Retinal pigment epithelial cell (primary cell): ENCODE measurements at regions not wholly inside any gene's neighbourhood (a gene's known extent, or its start where the extent isn't known, plus 50 kb on each side); places are given as distances from the start of the nearest gene placed in this dataset.

Experiments
- DNase-seq: peaks from one replicate; pipeline ENCODE4 v3.0.0-alpha.2; 2010; ENCODE audit warnings: low read depth
- H3K4me3 ChIP-seq: 2 replicates; pipeline ENCODE4 v1.5.1; 2011; ENCODE audit warnings: mild to moderate bottlenecking, low read length, control low read depth, moderate library complexity
- CTCF ChIP-seq: conservative IDR thresholded peaks from 2 replicates; pipeline ENCODE4 v1.5.1; 2011; ENCODE audit warnings: low read depth, low read length, control low read depth, inconsistent platforms

DNA sequence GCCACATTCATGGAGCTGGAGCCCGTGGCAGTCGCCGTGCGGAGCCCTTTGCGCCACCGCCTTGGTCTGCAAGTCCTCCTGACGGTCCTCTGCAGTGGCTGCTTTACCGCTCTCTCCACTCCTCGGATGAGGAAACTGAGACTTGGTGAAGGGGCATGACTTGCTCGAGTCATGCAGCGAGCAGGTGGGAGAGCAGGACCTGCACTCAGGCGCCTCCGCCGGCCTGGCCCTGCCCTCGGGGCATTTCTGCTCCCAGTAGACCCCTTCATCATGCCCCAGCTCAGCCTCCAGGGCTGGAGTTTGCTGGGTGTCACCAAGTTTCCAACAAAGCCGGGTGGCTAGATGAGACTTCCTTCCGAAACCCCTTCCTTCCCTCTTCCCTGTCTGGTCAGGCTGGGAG, 100.0 kb upstream of the TARDBP start:
- DNase-seq = no peak
- H3K4me3 ChIP-seq = no peak overlapping the region
- TF ChIP-seq CTCF = no peak

DNA sequence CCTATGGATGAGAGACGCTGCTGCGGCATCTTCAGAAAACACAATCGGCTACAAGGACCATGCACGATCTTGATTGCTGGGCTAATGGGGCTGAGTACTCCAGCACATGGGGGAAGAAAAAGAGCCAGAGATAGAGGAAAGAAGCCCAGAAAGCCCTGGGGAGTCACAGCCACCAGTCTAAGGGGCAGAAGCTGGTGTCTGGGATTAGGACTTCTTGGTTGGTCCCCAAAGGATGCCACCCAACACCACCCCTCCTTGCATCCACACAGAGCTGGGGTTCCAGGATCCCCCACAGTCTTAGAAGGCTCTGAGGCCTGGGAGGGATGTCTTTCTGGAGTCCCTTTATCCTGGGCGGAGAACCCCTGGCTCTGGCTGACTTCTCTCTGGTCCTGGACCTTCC, 98.4 kb upstream of the TARDBP start:
- DNase-seq = no peak
- no peak overlapping the region for H3K4me3 ChIP-seq
- no peak for TF ChIP-seq CTCF

DNA sequence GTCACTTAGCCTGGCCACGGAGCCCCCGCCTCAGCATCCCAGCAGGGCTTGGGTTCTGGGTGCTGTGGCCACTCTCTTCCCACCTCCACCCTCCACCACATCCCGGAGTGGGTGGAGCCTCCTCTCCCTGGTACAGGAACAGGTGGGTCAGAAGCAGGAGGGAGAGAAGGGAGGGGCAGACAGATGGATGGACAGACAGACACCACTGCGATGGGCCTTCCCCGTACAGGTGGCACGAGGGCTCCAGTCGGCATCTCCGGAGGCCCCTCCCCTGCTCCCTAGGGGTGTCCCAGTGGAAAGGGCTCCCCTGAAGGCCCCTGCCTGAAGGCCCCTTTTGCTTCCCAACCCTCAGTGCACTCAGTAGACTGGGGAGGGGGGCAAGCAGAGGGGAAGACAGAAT, 96.9 kb upstream of the TARDBP start:
- no peak for TF ChIP-seq CTCF
- H3K4me3 ChIP-seq = no peak overlapping the region
- no peak for DNase-seq

- no peak for DNase-seq
- no peak overlapping the region for H3K4me3 ChIP-seq
- no peak for TF ChIP-seq CTCF
Measured at GRCh38 chr1:10916311-10916710, 96.1 kb upstream of the TARDBP start.

- TF ChIP-seq CTCF = no peak
- no peak overlapping the region for H3K4me3 ChIP-seq
- no peak for DNase-seq
Measured at GRCh38 chr1:10916991-10917390, 95.5 kb upstream of the TARDBP start.

DNA sequence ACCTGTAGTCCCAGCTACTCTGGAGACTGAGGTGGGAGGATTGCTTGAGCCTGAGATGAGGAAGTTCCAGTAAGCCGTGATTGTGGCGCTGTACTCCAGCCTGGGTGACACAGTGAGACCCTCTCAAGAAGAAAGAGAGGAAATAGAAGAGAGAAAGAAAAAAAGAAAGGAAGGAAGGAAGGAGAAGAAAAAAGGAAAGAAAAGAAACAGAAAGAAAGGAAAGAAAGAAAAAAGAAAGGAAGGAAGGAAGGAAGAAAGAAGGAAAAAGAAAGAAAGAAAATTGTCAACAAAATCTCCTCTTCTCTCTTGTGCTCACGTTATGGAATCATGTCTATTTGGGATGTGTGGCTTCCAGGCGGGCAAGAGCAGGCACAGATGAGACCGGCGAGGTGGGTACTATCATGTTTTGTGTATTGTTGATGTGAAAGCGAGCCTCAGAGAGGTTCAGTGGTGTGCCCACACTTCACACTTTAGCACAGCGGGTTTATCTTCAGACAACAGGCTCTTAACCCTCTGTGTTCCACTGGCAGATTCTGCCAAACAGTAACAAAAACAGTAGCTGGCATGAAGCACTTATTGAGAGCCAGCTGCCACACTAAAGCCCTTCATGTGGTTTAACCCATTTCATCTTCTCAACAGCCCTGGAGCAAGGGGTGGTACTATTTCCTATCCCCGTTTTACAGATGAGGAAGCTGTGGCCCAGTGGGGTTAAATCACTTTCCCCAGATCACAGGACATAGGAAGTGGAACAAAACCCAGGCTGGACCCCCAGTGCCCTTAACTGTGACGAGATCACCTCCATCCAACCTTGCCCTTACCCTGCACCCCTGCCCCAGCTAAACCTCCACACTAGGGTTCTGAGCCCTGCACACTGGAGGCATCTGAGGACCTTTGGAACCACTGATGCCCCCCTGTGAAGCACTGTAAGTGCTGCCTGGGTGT, 94.7 kb upstream of the TARDBP start:
- no peak for TF ChIP-seq CTCF
- DNase-seq = no peak
- H3K4me3 ChIP-seq = no peak overlapping the region

- H3K4me3 ChIP-seq = no peak overlapping the region
- DNase-seq = no peak
Measured at GRCh38 chr1:10918531-10918930, 93.9 kb upstream of the TARDBP start.

More at GRCh38 chr1:10918531-10918930, 93.9 kb upstream of the TARDBP start:
- no peak for TF ChIP-seq CTCF
